ENCODE measurements at regions not wholly inside any gene's neighbourhood (a gene's known extent, or its start where the extent isn't known, plus 50 kb on each side); places are given as distances from the start of the nearest gene placed in this dataset.

DNA sequence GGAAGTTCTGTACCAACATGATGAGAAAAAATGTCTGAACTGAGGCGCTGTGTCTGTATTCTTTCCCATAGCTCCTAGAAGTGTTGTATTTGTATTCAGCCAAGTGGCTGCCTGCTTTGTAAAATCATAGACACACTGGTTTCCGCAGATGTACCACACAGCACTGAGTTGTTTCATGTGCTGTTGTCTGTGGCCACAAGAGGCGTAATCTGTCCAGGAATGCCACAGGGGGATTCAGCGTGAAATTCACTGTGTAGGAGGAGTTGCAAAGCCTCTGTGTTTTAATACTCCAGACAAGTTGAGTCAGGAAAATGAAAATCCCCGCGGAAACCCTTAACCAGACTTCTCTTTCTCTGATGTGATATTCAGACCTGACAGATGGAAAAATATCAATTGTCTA is 462.2 kb downstream of the NSUN3 start:
- peaks cover 3% of the 10 kb centered on the region for H3K4me1 Mint-ChIP-seq (ENCODE audit: low read depth)
- no peaks in the 10 kb centered on the region for H3K36me3 Mint-ChIP-seq (ENCODE audit: low read depth)
- DNase-seq (ENCODE audit: low spot score), result no peak
- TF ChIP-seq, protein P1, sequence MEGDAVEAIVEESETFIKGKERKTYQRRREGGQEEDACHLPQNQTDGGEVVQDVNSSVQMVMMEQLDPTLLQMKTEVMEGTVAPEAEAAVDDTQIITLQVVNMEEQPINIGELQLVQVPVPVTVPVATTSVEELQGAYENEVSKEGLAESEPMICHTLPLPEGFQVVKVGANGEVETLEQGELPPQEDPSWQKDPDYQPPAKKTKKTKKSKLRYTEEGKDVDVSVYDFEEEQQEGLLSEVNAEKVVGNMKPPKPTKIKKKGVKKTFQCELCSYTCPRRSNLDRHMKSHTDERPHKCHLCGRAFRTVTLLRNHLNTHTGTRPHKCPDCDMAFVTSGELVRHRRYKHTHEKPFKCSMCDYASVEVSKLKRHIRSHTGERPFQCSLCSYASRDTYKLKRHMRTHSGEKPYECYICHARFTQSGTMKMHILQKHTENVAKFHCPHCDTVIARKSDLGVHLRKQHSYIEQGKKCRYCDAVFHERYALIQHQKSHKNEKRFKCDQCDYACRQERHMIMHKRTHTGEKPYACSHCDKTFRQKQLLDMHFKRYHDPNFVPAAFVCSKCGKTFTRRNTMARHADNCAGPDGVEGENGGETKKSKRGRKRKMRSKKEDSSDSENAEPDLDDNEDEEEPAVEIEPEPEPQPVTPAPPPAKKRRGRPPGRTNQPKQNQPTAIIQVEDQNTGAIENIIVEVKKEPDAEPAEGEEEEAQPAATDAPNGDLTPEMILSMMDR (IDR thresholded peaks at IDR 0.05), result peak; percentile 75
- no peaks in the 10 kb centered on the region for H3K27me3 Mint-ChIP-seq (ENCODE audit: low read depth)
- H3K4me3 Mint-ChIP-seq (ENCODE audit: unreplicated experiment), result no peak overlapping the region
- H3K9me3 Mint-ChIP-seq (ENCODE audit: low read depth), result no peaks in the 10 kb centered on the region
- H3K27ac Mint-ChIP-seq (ENCODE audit: unreplicated experiment), result no peak overlapping the region

DNA sequence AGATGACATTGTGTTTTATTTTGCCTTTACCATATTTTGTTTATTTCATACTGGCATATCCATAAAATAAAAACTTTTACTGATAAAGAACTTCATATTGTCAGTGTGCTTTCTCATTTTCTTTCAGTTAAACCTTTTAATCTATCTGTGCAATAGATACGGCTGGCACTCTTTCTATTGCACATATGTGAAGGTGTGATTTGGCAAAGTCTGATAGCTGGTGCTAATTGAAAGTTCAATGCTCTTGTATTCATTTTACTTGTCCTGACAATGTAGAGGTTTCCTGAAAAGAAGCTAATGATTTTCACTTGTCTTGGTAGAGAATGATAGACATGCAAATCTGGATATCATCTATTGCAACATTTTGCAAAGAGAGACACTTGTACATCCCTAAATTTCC is 467.0 kb downstream of the NSUN3 start:
- no peaks in the 10 kb centered on the region for H3K36me3 Mint-ChIP-seq (ENCODE audit: low read depth)
- no peaks in the 10 kb centered on the region for H3K27me3 Mint-ChIP-seq (ENCODE audit: low read depth)
- TF ChIP-seq, protein P1 (IDR thresholded peaks at IDR 0.05), result no peak
- H3K4me1 Mint-ChIP-seq (ENCODE audit: low read depth), result peaks cover 3% of the 10 kb centered on the region
- H3K4me3 Mint-ChIP-seq (ENCODE audit: unreplicated experiment), result no peak overlapping the region
- H3K9me3 Mint-ChIP-seq (ENCODE audit: low read depth), result no peaks in the 10 kb centered on the region
- no peak for DNase-seq (ENCODE audit: low spot score)
- no peak overlapping the region for H3K27ac Mint-ChIP-seq (ENCODE audit: unreplicated experiment)

DNA sequence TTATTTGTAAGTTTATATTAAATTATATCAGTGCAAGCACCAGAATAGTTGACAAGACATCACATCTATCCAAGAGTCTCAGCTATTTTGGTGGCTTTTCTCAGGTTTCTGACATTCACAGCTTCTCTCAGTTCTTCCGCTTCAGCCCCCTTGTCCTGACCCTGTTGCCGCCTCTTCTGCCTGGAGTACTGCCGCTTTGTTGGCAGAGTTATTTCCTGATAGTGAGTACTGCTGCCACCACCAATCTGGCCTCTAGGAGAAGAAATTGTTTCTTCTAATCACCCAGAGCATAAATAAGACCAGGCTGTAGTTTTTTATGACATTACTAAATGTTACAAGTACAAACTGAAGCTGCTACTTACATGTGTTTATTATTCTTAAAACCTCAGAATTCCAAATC is 470.1 kb downstream of the NSUN3 start:
- H3K27me3 Mint-ChIP-seq (ENCODE audit: low read depth), result no peaks in the 10 kb centered on the region
- H3K4me1 Mint-ChIP-seq (ENCODE audit: low read depth), result no peaks in the 10 kb centered on the region
- H3K27ac Mint-ChIP-seq (ENCODE audit: unreplicated experiment), result no peak overlapping the region
- H3K36me3 Mint-ChIP-seq (ENCODE audit: low read depth), result no peaks in the 10 kb centered on the region
- no peaks in the 10 kb centered on the region for H3K9me3 Mint-ChIP-seq (ENCODE audit: low read depth)
- no peak for DNase-seq (ENCODE audit: low spot score)
- no peak overlapping the region for H3K4me3 Mint-ChIP-seq (ENCODE audit: unreplicated experiment)
- TF ChIP-seq, protein P1 (IDR thresholded peaks at IDR 0.05), result no peak

DNA sequence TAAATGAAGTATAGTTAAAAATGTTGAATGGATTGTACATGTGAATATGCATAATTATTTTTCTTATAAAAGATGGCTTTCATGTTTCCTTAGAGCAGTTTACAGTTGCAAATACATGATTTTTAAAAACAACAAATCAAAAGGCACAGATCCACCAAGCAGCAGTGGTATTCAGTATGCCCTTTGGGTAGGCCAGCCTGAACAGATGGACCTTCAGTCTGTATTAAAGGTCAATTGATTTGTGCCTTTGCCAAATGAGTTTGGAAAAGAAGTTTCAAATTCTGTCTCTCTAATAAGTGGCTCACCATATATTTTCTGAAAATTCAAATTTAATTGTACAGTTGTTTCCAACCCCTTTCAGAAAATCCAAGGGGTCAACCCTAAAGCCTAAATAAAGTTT is 477.1 kb downstream of the NSUN3 start:
- Mint-ChIP-seq H3K4me1 (ENCODE audit: low read depth) (peaks cover 13% of the 10 kb centered on the region), H3K27me3 (ENCODE audit: low read depth) (no peaks in the 10 kb centered on the region), H3K4me3 (ENCODE audit: unreplicated experiment) (no peak overlapping the region), H3K9me3 (ENCODE audit: low read depth) (peaks cover 7% of the 10 kb centered on the region), H3K27ac (ENCODE audit: unreplicated experiment) (no peak overlapping the region), H3K36me3 (ENCODE audit: low read depth) (no peaks in the 10 kb centered on the region)
- TF ChIP-seq, protein P1 (IDR thresholded peaks at IDR 0.05), result no peak
- no peak for DNase-seq (ENCODE audit: low spot score)

DNA sequence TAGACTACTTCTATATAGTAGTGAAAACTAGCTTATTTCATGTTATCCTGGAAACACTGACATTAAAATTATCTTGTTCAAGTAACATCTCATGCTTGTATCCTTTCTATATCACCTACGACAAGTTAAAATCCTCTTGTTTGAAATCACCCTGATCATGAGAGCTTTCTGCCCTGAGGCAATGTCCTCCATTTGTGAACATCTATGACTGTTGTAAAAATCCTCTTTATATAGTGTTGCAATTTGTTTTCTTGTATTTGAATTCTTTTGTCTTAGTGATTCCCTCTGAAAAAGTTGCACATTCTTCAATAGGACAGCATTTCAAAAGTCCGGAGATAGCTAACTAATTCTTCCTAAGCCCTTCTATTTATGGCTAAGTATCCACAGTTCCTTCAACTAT is 480.3 kb downstream of the NSUN3 start:
- TF ChIP-seq, protein P1 (IDR thresholded peaks at IDR 0.05), result no peak
- no peak overlapping the region for H3K4me3 Mint-ChIP-seq (ENCODE audit: unreplicated experiment)
- H3K4me1 Mint-ChIP-seq (ENCODE audit: low read depth), result peaks cover 13% of the 10 kb centered on the region
- H3K9me3 Mint-ChIP-seq (ENCODE audit: low read depth), result peaks cover 7% of the 10 kb centered on the region
- no peaks in the 10 kb centered on the region for H3K36me3 Mint-ChIP-seq (ENCODE audit: low read depth)
- DNase-seq (ENCODE audit: low spot score), result no peak
- no peak overlapping the region for H3K27ac Mint-ChIP-seq (ENCODE audit: unreplicated experiment)
- H3K27me3 Mint-ChIP-seq (ENCODE audit: low read depth), result no peaks in the 10 kb centered on the region

Data from chondrocyte (in vitro differentiated cells).